Lower leg skin (tissue), 3 donors: ENCODE measurements at regions not wholly inside any gene's neighbourhood (a gene's known extent, or its start where the extent isn't known, plus 50 kb on each side); places are given as distances from the start of the nearest gene placed in this dataset.

Source experiments
- POLR2A ChIP-seq, 2 donors: fragments of 450-650 bp; IDR thresholded peaks; one replicate each; pipeline ENCODE4 v1.6.1; 2016 to 2017; ENCODE audit warnings: antibody characterized with exemption in 2 of 2, mild to moderate bottlenecking in 1 of 2, moderate library complexity in 1 of 2
- TF ChIP-seq, protein P1 (sequence below), 3 donors: fragments of 450-650 bp; IDR thresholded peaks; one replicate each; pipeline ENCODE4 v1.5.1; 2016; ENCODE audit warnings: antibody characterized with exemption in 3 of 3, mild to moderate bottlenecking in 3 of 3, moderate library complexity in 2 of 3

DNA sequence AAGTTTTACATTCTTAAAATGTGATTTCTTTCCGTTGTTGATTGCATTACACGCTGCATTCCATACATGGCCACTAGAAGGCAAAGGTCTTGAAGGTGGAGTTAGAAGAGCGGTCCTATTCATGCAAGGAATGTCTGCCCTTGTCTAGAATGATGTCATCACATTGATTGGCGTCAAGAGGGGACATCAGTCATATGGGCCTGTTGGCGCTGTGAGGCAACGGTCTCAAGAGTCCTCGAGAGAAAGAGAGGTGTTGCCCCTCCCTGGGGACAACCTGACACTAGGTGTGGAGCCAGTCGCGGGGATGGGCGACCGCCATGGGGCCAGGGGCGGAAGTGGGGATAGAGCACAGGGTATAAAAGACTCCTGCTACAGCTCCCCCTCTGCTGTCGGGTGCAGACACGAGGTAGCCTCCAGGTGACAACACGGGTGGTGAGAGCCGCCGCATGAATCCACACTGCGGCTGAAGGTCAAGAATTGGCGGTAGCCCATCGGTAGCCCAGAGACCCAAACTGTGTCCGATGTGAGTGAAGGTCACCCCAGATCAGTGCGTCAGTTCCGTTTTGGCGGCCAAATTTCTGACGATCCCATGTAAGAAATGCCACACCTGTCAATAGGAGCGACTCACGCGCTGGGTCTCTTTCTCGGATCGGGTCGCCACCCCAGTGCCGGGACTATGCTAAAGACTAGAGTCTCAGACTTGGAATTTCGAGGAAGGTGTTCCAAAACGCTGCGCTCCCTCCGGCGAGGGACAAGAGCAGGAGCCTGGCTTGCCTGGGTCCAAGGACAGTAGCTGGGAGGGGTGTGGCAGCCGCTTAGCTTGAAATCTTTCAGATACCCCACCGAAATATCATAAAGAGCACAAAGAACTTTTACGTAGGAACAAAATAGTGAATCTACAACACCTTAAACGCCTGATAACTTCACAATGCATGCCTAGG is 93.2 kb upstream of the ZNF184 start:
- TF ChIP-seq, protein P1, sequence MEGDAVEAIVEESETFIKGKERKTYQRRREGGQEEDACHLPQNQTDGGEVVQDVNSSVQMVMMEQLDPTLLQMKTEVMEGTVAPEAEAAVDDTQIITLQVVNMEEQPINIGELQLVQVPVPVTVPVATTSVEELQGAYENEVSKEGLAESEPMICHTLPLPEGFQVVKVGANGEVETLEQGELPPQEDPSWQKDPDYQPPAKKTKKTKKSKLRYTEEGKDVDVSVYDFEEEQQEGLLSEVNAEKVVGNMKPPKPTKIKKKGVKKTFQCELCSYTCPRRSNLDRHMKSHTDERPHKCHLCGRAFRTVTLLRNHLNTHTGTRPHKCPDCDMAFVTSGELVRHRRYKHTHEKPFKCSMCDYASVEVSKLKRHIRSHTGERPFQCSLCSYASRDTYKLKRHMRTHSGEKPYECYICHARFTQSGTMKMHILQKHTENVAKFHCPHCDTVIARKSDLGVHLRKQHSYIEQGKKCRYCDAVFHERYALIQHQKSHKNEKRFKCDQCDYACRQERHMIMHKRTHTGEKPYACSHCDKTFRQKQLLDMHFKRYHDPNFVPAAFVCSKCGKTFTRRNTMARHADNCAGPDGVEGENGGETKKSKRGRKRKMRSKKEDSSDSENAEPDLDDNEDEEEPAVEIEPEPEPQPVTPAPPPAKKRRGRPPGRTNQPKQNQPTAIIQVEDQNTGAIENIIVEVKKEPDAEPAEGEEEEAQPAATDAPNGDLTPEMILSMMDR (IDR thresholded peaks at IDR 0.05) = no peak
- no peak for TF ChIP-seq POLR2A (IDR thresholded peaks at IDR 0.05)
